Muscle of arm (tissue), 1 donor: ENCODE measurements at regions not wholly inside any gene's neighbourhood (a gene's known extent, or its start where the extent isn't known, plus 50 kb on each side); places are given as distances from the start of the nearest gene placed in this dataset.

ENCODE experiments used
- DNase-seq: peaks from one replicate; pipeline ENCODE4 v3.0.0-alpha.2; 2013

- no peak for DNase-seq
These were observed 113.5 kb downstream of the BTG1 start for GRCh38 chr12:92032101-92032500.

DNA sequence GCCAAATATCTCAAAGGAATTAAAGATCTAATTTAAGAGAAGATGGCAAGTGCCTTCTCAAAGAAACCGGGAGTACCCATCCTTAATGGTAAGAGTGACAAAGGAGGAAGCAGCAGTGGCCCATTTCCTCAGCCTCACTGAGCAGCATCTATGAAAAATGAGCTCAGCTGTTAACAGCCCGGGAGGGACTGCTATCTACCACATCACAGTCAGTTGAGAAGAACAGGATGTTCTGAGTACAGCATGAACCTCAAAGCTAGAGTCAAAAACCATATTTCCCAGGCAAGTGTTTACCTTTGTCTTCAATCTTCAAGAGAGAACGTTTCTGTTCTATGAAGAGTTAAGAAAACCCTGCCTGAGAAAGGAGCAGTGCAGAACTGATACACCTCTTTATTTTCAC, 115.0 kb downstream of the BTG1 start:
- no peak for DNase-seq

DNA sequence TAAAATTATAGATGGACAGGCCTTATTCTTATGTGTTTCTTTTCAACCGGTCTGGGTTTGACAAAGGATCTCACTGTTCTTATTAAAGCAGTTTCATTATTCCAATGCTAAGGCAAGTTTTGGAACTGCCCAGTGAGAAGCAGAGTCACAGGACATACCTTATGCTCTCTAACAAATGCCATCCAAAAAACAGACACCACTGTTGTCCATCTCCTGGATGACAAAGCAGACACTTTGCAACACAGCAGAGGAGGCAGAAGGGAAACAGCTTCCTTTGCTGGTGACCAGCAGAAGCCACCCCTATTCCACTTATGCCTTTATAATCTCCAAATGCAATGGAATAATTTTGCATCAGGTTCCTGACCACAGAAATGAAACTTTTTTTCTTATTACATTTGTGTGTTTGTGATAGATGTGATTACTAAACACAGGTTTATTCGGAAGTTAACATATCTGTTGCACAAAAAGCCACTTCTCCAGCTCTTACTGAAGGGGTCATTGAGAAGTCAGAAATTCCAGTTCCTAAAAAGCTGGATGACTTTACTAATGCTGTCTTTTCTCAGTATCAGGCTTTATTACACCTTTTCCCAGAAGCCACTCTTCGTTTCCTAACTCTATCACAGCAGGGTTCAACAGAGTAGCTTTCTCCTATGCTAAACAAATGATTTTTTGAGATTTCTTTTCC, 115.6 kb downstream of the BTG1 start:
- DNase-seq = no peak

DNA sequence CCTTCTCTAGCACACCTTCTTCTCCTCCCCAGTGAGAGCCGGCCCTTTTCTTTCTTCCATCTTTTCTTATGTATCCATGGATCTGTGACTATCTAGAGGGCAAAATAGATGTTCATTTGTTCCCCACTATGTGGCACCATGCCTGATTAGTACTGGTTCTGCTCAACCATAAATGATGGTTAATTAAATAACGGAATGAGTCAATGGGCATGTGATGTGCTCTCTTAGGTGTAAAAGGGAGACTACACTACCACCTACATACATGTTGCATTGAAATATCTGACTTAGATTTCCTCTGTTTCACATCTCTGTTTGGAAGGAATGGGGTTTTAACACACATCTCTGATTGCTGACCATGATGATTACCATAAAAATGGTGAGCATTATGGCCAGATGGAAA, 116.5 kb downstream of the BTG1 start:
- DNase-seq = no peak

- no peak for DNase-seq
These were observed 117.3 kb downstream of the BTG1 start for GRCh38 chr12:92028441-92028709.

GRCh38 chr12:92027701-92028440, 117.8 kb downstream of the BTG1 start:
- DNase-seq = no peak

- no peak for DNase-seq
These were observed 118.4 kb downstream of the BTG1 start for GRCh38 chr12:92027243-92027642.

DNA sequence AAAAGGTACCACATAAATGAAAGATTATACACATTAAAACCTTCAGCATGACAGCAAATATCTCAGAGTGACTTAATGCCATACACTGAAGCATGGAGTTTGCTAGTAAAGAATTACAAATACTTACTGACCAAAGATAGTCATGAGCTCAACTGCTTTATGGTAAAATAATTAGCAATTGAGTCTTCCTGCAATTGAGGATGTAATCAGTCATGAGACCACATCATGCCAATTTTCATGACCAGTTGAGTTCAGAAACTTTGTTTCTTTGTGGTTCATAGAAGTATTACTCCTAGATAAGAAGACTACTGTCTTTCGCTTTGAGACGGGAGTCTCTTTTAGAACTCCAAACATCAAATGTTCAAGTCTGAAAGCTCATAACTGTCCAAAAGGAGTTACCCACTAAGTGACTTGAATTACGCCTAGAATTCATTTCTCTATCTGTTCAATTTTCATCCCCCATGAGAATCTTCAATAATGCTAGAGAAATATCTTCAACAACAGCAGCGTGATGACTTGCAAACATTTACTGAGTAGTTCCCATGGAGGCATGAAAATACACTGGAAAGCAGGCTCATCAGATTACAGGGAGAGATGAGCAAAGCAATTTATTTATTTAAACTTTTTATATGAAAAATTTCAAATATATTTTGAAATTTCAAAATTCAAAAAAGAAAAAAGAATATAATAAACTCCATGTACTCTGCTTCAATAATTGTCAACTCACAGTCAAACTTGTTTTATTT, 120.0 kb downstream of the BTG1 start:
- no peak for DNase-seq

- DNase-seq = no peak
These were observed 123.6 kb downstream of the BTG1 start for GRCh38 chr12:92022093-92022492.

GRCh38 chr12:92021666-92022035, 124.0 kb downstream of the BTG1 start:
- no peak for DNase-seq

GRCh38 chr12:92020983-92021665, 124.5 kb downstream of the BTG1 start:
- DNase-seq = no peak

- no peak for DNase-seq
These were observed 126.0 kb downstream of the BTG1 start for GRCh38 chr12:92019491-92020277.

GRCh38 chr12:92012691-92013090, 133.0 kb downstream of the BTG1 start:
- DNase-seq = no peak

- no peak for DNase-seq
These were observed 134.6 kb downstream of the BTG1 start for GRCh38 chr12:92010853-92011701.

DNA sequence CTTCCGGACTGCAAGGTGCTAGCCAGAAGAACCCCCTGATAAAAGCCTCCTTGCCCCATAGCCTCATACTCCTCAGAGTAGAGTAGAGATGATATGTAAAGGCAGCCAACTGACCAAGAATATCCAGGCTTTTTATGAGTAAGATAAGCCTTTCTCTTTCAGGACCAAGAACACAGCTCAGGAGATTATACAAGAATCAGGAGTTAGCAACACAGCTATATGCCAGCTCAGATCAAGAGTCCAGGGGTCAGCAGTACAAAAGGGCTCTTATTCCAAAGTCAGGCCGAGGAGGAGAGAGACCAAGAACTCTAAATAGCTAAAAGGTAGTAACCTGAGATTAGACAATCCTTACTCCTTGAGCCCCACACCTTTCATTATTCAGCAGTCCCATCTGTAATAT, 135.3 kb downstream of the BTG1 start:
- no peak for DNase-seq

GRCh38 chr12:92008345-92008744, 137.3 kb downstream of the BTG1 start:
- DNase-seq = no peak

- no peak for DNase-seq
These were observed 137.9 kb downstream of the BTG1 start for GRCh38 chr12:92007787-92008186.

DNA sequence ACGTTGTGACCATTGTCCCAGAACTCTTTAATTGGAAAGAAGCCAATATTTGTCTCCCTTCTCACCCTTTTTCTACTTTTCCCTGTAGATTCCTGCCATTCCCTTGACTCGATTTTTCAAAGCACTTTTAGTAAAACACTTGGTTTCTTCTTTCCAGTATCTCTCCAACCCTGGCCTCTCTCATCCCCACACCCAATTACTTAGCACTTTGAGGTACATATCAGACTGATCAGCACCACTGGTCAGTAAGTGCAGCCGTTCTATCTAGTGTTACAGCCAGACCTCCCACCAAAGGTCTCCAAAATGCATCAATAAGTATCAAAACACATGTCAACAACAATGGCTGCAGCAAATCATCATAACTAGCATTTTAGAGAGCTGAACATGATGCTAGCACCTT, 141.9 kb downstream of the BTG1 start:
- DNase-seq = no peak

DNA sequence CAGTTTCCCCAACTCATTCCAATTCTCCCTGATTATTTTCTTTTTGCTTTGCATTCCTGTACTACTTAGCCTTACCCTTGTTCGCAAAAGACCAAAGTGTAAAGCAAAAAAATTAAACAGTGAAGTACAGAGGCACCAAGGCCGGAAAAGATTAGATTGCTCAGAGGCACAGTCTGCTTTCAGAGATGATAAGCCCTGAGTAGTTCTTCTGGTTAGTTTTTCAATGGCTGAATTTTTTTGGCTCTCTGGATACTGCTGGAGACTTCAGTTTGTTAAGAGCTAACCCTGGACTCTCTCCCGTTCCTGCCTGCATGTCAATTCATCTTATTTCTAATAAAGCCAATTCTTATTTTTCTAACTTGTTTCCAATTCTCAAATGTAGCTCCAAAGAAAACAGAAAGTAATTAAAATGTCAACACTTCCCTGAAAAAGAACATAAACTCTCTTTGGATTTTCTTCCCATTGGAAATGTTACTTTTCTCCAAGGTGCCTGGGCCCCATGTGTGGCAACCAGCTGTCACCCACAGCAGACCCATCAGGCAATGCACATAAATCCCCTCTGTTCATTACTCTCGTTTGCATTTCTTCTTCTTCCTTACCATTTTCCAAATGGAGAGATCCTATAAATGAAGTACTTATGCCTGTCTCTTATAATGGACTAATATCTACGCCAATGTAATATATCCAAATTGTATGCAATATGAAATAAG, 142.8 kb downstream of the BTG1 start:
- no peak for DNase-seq

DNA sequence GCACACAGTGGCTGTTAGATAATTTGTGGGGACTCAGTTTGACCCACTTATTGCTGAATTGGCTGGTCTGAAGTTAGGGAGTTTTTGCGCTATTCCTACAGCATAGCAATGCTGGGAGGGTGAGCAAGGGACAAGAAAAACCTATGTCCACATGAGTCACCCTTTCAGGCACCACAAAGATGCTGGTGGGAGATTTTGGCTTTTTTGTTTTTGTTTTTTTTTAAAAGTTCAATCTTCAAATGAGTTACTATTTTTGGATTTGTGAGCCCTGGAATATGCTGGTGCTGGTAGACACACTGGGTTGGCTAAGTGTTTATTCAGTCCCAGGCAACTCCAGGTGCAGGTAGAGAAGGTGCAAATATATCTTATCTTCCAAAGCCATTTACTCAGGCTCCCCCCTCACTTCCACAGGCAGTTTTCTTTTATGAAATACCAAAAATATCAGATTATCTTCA, 143.4 kb downstream of the BTG1 start:
- DNase-seq = no peak
